HEK293 (cell line): ENCODE measurements at regions not wholly inside any gene's neighbourhood (a gene's known extent, or its start where the extent isn't known, plus 50 kb on each side); places are given as distances from the start of the nearest gene placed in this dataset.

Experiments
- CTCF ChIA-PET: fragments of 350-600 bp; formaldehyde crosslinking; extraction: SDS; loops from one replicate; lab custom pipeline; 2021; ENCODE audit warnings: antibody characterized with exemption; lab: Yijun Ruan, JAX
- POLR2A ChIA-PET: fragments of 300-600 bp; formaldehyde crosslinking; extraction: SDS; loops from one replicate; lab custom pipeline; 2020; ENCODE audit warnings: antibody characterized with exemption, inconsistent platforms; lab: Yijun Ruan, JAX
- H3K27ac ChIP-seq: fragments of 200-500 bp; sonication (Bioruptor generic); 2 replicates; pipeline ENCODE4 v1.5.1; 2014; ENCODE audit warnings: low read depth, low read length, control low read depth, inconsistent platforms; ENCODE audit errors: extremely low read depth
- H3K36me3 ChIP-seq, 2 experiments: fragments of 200-500 bp in 1 of 2; sonication (Bioruptor generic) in 1 of 2; 1 replicate in 1 of 2; 2 replicates in 1 of 2; pipeline ENCODE4 v1.5.1; 2014 to 2017; ENCODE audit warnings: inconsistent platforms in 2 of 2, low read length in 2 of 2; ENCODE audit not compliant: control insufficient read depth in 2 of 2, insufficient read depth in 1 of 2
- H3K4me1 ChIP-seq: fragments of 200-500 bp; sonication (Bioruptor generic); 2 replicates; pipeline ENCODE4 v1.5.1; 2014; ENCODE audit warnings: mild to moderate bottlenecking, low read length, inconsistent platforms; ENCODE audit not compliant: control insufficient read depth, insufficient read depth
- H3K4me3 ChIP-seq: 2 replicates; pipeline ENCODE4 v1.5.1; 2011; ENCODE audit warnings: low read depth, mild to moderate bottlenecking, control low read depth, low read length, moderate library complexity
- H3K9me3 ChIP-seq: fragments of 200-500 bp; sonication (Bioruptor generic); 2 replicates; pipeline ENCODE4 v1.5.1; 2014; ENCODE audit warnings: low read depth, low read length, inconsistent platforms; ENCODE audit not compliant: control insufficient read depth, insufficient read depth
- KLF8 ChIP-seq: fragments of 450-650 bp; formaldehyde crosslinking; IDR thresholded peaks from 2 replicates; pipeline ENCODE4 v1.5.1; 2016; ENCODE audit warnings: missing biosample characterization, missing genetic modification characterization
- OSR2 ChIP-seq: fragments of 450-650 bp; formaldehyde crosslinking; IDR thresholded peaks from 2 replicates; pipeline ENCODE4 v1.5.1; 2016; ENCODE audit warnings: missing biosample characterization, missing genetic modification characterization
- YY1 ChIP-seq: fragments of 450-650 bp; formaldehyde crosslinking; IDR thresholded peaks from 2 replicates; pipeline ENCODE4 v1.5.1; 2018; ENCODE audit warnings: missing biosample characterization, missing genetic modification characterization
- ZBTB8A ChIP-seq: fragments of 450-650 bp; formaldehyde crosslinking; IDR thresholded peaks from 2 replicates; pipeline ENCODE4 v1.5.1; 2016; ENCODE audit warnings: missing biosample characterization, missing genetic modification characterization
- ZNF138 ChIP-seq: fragments of 450-650 bp; formaldehyde crosslinking; IDR thresholded peaks from 2 replicates; pipeline ENCODE4 v1.5.1; 2016; ENCODE audit warnings: missing biosample characterization, missing genetic modification characterization, borderline replicate concordance
- ZNF155 ChIP-seq: fragments of 450-650 bp; formaldehyde crosslinking; IDR thresholded peaks from 2 replicates; pipeline ENCODE4 v1.5.1; 2016; ENCODE audit warnings: missing biosample characterization, missing genetic modification characterization
- ZNF202 ChIP-seq: fragments of 450-650 bp; formaldehyde crosslinking; IDR thresholded peaks from 2 replicates; pipeline ENCODE4 v1.5.1; 2016; ENCODE audit warnings: missing biosample characterization, missing genetic modification characterization, borderline replicate concordance
- ZNF239 ChIP-seq: fragments of 450-650 bp; formaldehyde crosslinking; IDR thresholded peaks from 2 replicates; pipeline ENCODE4 v1.5.1; 2016; ENCODE audit warnings: missing biosample characterization, missing genetic modification characterization
- ZNF394 ChIP-seq: fragments of 450-650 bp; formaldehyde crosslinking; IDR thresholded peaks from 2 replicates; pipeline ENCODE4 v1.5.1; 2016; ENCODE audit warnings: missing biosample characterization, missing genetic modification characterization, mild to moderate bottlenecking, moderate library complexity, borderline replicate concordance
- ZNF426 ChIP-seq: fragments of 450-650 bp; formaldehyde crosslinking; IDR thresholded peaks from 2 replicates; pipeline ENCODE4 v1.5.1; 2017; ENCODE audit warnings: missing biosample characterization, missing genetic modification characterization, mild to moderate bottlenecking, inconsistent platforms, moderate library complexity
- ZNF433 ChIP-seq: fragments of 450-650 bp; formaldehyde crosslinking; IDR thresholded peaks from 2 replicates; pipeline ENCODE4 v1.5.1; 2016; ENCODE audit warnings: missing biosample characterization, missing genetic modification characterization, low read depth
- ZNF510 ChIP-seq: fragments of 450-650 bp; formaldehyde crosslinking; IDR thresholded peaks from 2 replicates; pipeline ENCODE4 v1.5.1; 2018; ENCODE audit warnings: mild to moderate bottlenecking, missing genetic modification characterization, missing biosample characterization; ENCODE audit not compliant: insufficient replicate concordance
- ZNF514 ChIP-seq: fragments of 450-650 bp; formaldehyde crosslinking; IDR thresholded peaks from 2 replicates; pipeline ENCODE4 v1.5.1; 2016; ENCODE audit warnings: missing biosample characterization, missing genetic modification characterization
- ZNF555 ChIP-seq: fragments of 450-650 bp; formaldehyde crosslinking; conservative IDR thresholded peaks from 2 replicates; pipeline ENCODE4 v1.5.1; 2017; ENCODE audit warnings: missing biosample characterization, mild to moderate bottlenecking, missing genetic modification characterization, inconsistent platforms
- ZNF560 ChIP-seq: fragments of 450-650 bp; formaldehyde crosslinking; IDR thresholded peaks from 2 replicates; pipeline ENCODE4 v1.5.1; 2017; ENCODE audit warnings: missing biosample characterization, missing genetic modification characterization, borderline replicate concordance
- ZNF623 ChIP-seq: fragments of 450-650 bp; formaldehyde crosslinking; IDR thresholded peaks from 2 replicates; pipeline ENCODE4 v1.5.1; 2016; ENCODE audit warnings: missing biosample characterization, missing genetic modification characterization
- ZNF785 ChIP-seq: fragments of 450-650 bp; formaldehyde crosslinking; IDR thresholded peaks from 2 replicates; pipeline ENCODE4 v1.5.1; 2016; ENCODE audit warnings: missing biosample characterization, missing genetic modification characterization
- ZXDB ChIP-seq: fragments of 450-650 bp; formaldehyde crosslinking; IDR thresholded peaks from 2 replicates; pipeline ENCODE4 v1.5.1; 2016; ENCODE audit warnings: missing biosample characterization, missing genetic modification characterization
- TF ChIP-seq, protein P1 (sequence below): fragments of 450-650 bp; formaldehyde crosslinking; conservative IDR thresholded peaks from 2 replicates; pipeline ENCODE4 v1.5.1; 2016; ENCODE audit warnings: low read depth, missing biosample characterization, missing genetic modification characterization
- TF ChIP-seq, protein P2 (sequence below): fragments of 450-650 bp; formaldehyde crosslinking; IDR thresholded peaks from 2 replicates; pipeline ENCODE4 v1.5.1; 2016; ENCODE audit warnings: missing biosample characterization, missing genetic modification characterization
- TF ChIP-seq, protein P3 (sequence below): fragments of 450-650 bp; formaldehyde crosslinking; IDR thresholded peaks from 2 replicates; pipeline ENCODE4 v1.5.1; 2016; ENCODE audit warnings: missing biosample characterization, missing genetic modification characterization
- TF ChIP-seq, protein P4 (sequence below): fragments of 450-650 bp; formaldehyde crosslinking; IDR thresholded peaks from 2 replicates; pipeline ENCODE4 v1.5.1; 2016; ENCODE audit warnings: missing biosample characterization, missing genetic modification characterization

DNA sequence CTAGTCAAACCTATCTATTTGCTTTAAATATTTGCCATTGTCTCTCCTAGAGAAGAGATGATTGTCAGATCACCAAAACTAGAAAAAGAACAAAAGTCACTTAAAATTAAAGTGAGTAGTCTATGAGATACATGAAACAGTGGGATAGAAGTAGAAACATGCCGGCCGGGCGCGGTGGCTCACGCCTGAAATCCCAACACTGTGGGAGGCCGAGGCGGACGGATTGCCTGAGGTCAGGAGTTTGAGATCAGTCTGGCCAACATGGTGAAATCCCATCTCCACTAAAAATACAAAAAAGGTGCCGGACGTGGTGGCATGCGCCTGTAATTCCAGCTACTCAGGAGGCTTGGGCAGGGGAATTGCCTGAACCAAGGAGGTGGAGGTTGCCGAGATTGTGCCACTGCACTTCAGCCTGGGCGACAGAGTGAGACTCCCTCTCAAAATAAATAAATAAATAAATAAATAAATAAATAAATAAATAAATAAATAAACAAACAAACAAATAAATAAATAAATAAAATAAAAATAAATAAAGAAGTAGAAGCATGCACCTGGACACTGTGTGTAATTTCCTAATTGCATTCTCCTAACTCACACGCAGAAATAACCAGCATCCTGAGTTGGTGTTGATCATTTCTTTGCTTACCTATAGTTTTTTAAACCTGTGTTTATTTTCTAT is 299.5 kb downstream of the PDHA2 start:
- CTCF ChIA-PET: no interaction called here
- H3K4me3 ChIP-seq: no peak overlapping the region
- H3K9me3 ChIP-seq: no peaks in the 10 kb centered on the region
- no peaks in the 10 kb centered on the region for H3K4me1 ChIP-seq
- no peaks in the 10 kb centered on the region for H3K36me3 ChIP-seq
- no peak overlapping the region for H3K27ac ChIP-seq
- POLR2A ChIA-PET: no interaction called here
- no peak for TF ChIP-seq ZNF514 (tag by site-specific recombination)
- no peak for TF ChIP-seq YY1
- no peak for TF ChIP-seq ZNF155 (tag by site-specific recombination)
- 0 out of 2 replicates have a peak, but pooled peaks have one; percentile 57 for TF ChIP-seq ZNF202 (tag by site-specific recombination)
- TF ChIP-seq ZNF510: peak; percentile 13
- TF ChIP-seq ZNF785: no peak
- TF ChIP-seq ZNF433 (tag by site-specific recombination): peak; percentile 53; the same call in 1 of the 2 replicates
- TF ChIP-seq OSR2 (tag by site-specific recombination): no peak
- TF ChIP-seq, protein P1, sequence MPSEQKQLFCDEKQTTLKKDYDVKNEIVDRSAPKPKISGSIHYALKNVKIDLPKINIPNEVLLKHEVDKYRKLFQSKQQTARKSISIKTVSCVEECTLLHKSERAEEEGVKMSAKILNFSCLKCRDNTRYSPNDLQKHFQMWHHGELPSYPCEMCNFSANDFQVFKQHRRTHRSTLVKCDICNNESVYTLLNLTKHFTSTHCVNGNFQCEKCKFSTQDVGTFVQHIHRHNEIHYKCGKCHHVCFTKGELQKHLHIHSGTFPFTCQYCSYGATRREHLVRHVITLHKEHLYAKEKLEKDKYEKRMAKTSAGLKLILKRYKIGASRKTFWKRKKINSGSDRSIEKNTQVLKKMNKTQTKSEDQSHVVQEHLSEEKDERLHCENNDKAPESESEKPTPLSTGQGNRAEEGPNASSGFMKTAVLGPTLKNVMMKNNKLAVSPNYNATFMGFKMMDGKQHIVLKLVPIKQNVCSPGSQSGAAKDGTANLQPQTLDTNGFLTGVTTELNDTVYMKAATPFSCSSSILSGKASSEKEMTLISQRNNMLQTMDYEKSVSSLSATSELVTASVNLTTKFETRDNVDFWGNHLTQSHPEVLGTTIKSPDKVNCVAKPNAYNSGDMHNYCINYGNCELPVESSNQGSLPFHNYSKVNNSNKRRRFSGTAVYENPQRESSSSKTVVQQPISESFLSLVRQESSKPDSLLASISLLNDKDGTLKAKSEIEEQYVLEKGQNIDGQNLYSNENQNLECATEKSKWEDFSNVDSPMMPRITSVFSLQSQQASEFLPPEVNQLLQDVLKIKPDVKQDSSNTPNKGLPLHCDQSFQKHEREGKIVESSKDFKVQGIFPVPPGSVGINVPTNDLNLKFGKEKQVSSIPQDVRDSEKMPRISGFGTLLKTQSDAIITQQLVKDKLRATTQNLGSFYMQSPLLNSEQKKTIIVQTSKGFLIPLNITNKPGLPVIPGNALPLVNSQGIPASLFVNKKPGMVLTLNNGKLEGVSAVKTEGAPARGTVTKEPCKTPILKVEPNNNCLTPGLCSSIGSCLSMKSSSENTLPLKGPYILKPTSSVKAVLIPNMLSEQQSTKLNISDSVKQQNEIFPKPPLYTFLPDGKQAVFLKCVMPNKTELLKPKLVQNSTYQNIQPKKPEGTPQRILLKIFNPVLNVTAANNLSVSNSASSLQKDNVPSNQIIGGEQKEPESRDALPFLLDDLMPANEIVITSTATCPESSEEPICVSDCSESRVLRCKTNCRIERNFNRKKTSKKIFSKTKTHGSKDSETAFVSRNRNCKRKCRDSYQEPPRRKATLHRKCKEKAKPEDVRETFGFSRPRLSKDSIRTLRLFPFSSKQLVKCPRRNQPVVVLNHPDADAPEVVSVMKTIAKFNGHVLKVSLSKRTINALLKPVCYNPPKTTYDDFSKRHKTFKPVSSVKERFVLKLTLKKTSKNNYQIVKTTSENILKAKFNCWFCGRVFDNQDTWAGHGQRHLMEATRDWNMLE (tag by site-specific recombination): peak; percentile 73
- peak; percentile 70; the same call in 1 of the 2 replicates for TF ChIP-seq ZNF394 (tag by site-specific recombination)
- TF ChIP-seq ZNF560 (tag by site-specific recombination): peak; percentile 57; the same call in 1 of the 2 replicates
- peak; percentile 45; the same call in 1 of the 2 replicates for TF ChIP-seq ZBTB8A (tag by site-specific recombination)
- TF ChIP-seq ZNF623 (tag by site-specific recombination): 0 out of 2 replicates have a peak, but pooled peaks have one; percentile 38
- TF ChIP-seq, protein P2, sequence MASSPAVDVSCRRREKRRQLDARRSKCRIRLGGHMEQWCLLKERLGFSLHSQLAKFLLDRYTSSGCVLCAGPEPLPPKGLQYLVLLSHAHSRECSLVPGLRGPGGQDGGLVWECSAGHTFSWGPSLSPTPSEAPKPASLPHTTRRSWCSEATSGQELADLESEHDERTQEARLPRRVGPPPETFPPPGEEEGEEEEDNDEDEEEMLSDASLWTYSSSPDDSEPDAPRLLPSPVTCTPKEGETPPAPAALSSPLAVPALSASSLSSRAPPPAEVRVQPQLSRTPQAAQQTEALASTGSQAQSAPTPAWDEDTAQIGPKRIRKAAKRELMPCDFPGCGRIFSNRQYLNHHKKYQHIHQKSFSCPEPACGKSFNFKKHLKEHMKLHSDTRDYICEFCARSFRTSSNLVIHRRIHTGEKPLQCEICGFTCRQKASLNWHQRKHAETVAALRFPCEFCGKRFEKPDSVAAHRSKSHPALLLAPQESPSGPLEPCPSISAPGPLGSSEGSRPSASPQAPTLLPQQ (tag by site-specific recombination): no peak
- peak; percentile 25; the same call in 1 of the 2 replicates for TF ChIP-seq ZXDB
- TF ChIP-seq ZNF555 (tag by site-specific recombination): peak; percentile 41
- TF ChIP-seq KLF8 (tag by site-specific recombination): no peak
- peak; percentile 61 for TF ChIP-seq ZNF426 (tag by site-specific recombination)
- TF ChIP-seq, protein P3, sequence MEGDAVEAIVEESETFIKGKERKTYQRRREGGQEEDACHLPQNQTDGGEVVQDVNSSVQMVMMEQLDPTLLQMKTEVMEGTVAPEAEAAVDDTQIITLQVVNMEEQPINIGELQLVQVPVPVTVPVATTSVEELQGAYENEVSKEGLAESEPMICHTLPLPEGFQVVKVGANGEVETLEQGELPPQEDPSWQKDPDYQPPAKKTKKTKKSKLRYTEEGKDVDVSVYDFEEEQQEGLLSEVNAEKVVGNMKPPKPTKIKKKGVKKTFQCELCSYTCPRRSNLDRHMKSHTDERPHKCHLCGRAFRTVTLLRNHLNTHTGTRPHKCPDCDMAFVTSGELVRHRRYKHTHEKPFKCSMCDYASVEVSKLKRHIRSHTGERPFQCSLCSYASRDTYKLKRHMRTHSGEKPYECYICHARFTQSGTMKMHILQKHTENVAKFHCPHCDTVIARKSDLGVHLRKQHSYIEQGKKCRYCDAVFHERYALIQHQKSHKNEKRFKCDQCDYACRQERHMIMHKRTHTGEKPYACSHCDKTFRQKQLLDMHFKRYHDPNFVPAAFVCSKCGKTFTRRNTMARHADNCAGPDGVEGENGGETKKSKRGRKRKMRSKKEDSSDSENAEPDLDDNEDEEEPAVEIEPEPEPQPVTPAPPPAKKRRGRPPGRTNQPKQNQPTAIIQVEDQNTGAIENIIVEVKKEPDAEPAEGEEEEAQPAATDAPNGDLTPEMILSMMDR (tag by site-specific recombination): no peak
- TF ChIP-seq ZNF138: 0 out of 2 replicates have a peak, but pooled peaks have one; percentile 25
- no peak for TF ChIP-seq ZNF239 (tag by site-specific recombination)
- TF ChIP-seq, protein P4, sequence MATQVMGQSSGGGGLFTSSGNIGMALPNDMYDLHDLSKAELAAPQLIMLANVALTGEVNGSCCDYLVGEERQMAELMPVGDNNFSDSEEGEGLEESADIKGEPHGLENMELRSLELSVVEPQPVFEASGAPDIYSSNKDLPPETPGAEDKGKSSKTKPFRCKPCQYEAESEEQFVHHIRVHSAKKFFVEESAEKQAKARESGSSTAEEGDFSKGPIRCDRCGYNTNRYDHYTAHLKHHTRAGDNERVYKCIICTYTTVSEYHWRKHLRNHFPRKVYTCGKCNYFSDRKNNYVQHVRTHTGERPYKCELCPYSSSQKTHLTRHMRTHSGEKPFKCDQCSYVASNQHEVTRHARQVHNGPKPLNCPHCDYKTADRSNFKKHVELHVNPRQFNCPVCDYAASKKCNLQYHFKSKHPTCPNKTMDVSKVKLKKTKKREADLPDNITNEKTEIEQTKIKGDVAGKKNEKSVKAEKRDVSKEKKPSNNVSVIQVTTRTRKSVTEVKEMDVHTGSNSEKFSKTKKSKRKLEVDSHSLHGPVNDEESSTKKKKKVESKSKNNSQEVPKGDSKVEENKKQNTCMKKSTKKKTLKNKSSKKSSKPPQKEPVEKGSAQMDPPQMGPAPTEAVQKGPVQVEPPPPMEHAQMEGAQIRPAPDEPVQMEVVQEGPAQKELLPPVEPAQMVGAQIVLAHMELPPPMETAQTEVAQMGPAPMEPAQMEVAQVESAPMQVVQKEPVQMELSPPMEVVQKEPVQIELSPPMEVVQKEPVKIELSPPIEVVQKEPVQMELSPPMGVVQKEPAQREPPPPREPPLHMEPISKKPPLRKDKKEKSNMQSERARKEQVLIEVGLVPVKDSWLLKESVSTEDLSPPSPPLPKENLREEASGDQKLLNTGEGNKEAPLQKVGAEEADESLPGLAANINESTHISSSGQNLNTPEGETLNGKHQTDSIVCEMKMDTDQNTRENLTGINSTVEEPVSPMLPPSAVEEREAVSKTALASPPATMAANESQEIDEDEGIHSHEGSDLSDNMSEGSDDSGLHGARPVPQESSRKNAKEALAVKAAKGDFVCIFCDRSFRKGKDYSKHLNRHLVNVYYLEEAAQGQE (tag by site-specific recombination): peak; percentile 30; the same call in 1 of the 2 replicates
